Psoas muscle (tissue), 7 donors: ENCODE measurements at regions not wholly inside any gene's neighbourhood (a gene's known extent, or its start where the extent isn't known, plus 50 kb on each side); places are given as distances from the start of the nearest gene placed in this dataset.
"Not testable (repeated sequence)": the region's sequence is repeated elsewhere in the genome, so short reads cannot be mapped to it uniquely, and the experiment has no call there.

Experiments
- ATAC-seq, 4 donors: fragments of 200-7000 bp; cut with Tn5 transposase; one replicate each; pipeline ENCODE4 v1.9.1; 2020; ENCODE audit warnings: moderate library complexity in 3 of 4, mild to moderate bottlenecking in 2 of 4
- DNase-seq, 2 donors: peaks; one replicate each; pipeline ENCODE4 v3.0.0-alpha.2; 2020
- H3K27ac ChIP-seq: fragments of 200-600 bp; one replicate; pipeline ENCODE4 v1.8.0; 2022
- H3K27me3 ChIP-seq, 3 donors: fragments of 200-600 bp in 1 of 3; one replicate each; pipeline versions ENCODE4 v1.6.1 to v1.8.0; 2013 to 2022; ENCODE audit warnings: low read length in 2 of 3, mild to moderate bottlenecking in 2 of 3, moderate library complexity in 1 of 3; ENCODE audit not compliant: insufficient read depth in 3 of 3
- H3K36me3 ChIP-seq, 2 donors: fragments of 200-600 bp in 1 of 2; one replicate each; pipeline versions ENCODE4 v1.6.1 to v1.8.0; 2013 to 2022; ENCODE audit warnings: low read depth in 1 of 2, mild to moderate bottlenecking in 1 of 2, moderate library complexity in 1 of 2; ENCODE audit not compliant: insufficient read depth in 1 of 2
- H3K4me1 ChIP-seq: fragments of 200-600 bp; one replicate; pipeline ENCODE4 v1.8.0; 2022
- H3K4me3 ChIP-seq: fragments of 200-600 bp; one replicate; pipeline ENCODE4 v1.8.0; 2022; ENCODE audit warnings: mild to moderate bottlenecking
- H3K9me3 ChIP-seq: fragments of 200-600 bp; one replicate; pipeline ENCODE4 v1.8.0; 2022
- WGBS, 3 donors: extraction: QIAGEN DNeasy Blood & Tissue Kit; methylation state at CpG; one replicate each; pipeline versions ENCODE4 v1.1.6 to v1.1.7; 2013; 5-methylcytosine and 5-hydroxymethylcytosine counted together
- intact Hi-C, 2 donors: fragments of 100-400 bp; cut with DNase I; formaldehyde crosslinking; loops; one replicate each; pipeline versions ENCODE4 v1.11.0 to v1.14.2; 2022
- donor health status: healthy with polysubstance abuse.
- donor health status: DM: no; HTN: no; CAD: no; lungs with moderate emphysema.
- donor health status: Bipolar disorder and iron deficiency.
- donor health status: healthy.
- donor health status: DM: yes; HTN: yes; CAD: no.
- donor health status: DM: no; HTN: no; CAD: no.
- donor health status: DM: yes; HTN: yes; CAD: no.

DNA sequence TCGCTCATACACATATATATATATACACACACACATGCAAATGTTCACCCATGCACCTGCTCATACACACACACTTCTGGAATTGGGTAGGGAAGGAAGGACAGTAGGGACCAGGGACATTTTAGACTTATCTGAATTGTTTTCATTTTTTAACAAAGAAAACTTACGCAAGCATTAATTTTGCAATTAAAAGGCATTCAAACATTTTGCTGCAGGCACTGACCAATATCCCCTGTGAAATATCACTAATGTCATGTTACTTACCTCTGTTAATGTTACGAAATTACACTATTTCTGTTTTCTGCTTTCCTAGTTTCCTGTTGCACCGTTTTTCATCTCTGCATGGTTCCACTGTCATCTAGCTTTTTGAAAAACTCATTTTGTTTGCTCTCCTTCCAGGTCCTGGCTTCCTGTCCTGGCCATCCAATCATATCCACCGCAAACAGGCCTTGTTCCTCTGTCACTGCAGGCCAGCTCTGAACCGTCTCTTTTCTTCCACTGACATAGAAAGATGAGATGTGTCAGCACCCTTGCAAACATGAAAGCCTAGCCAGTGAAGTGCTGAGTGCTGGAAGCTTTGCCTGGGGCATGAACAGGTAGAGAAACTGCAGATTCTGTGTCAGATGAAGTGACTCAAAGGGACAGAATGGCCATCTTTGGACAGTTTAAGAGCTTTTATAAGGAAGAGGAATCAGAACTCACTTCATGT is 114.5 kb downstream of the SEPTIN7 start:
- intact Hi-C loops, result loop anchor here in 1 of 2 donors (5.0 kb wide), 1 partner anchor 62 kb away; no protein-coding TSS in a partner anchor
- H3K9me3 ChIP-seq, result not testable (repeated sequence)

GRCh38 chr7:35918217-35918616 is 117.4 kb downstream of the SEPTIN7 start:
- H3K36me3 ChIP-seq, H3K4me3 ChIP-seq, H3K9me3 ChIP-seq, H3K4me1 ChIP-seq, ATAC-seq, H3K27ac ChIP-seq, DNase-seq, H3K27me3 ChIP-seq: not testable (repeated sequence)
- WGBS, 3 donors, result 72 to 76% (median 72%) methylated on average over 7 to 10 of the region's 10 CpGs
- intact Hi-C loops, result loop anchor here in 1 of 2 donors (5.0 kb wide), 1 partner anchor 59 kb away; no protein-coding TSS in a partner anchor

More for the DNA sequence above, 114.5 kb downstream of the SEPTIN7 start:
- not testable (repeated sequence) for DNase-seq, H3K27me3 ChIP-seq, H3K4me1 ChIP-seq, H3K36me3 ChIP-seq, H3K27ac ChIP-seq, ATAC-seq, H3K4me3 ChIP-seq
- WGBS, 3 donors, result 81 to 85% (median 82%) methylated on average over 6 of the region's 6 CpGs

DNA sequence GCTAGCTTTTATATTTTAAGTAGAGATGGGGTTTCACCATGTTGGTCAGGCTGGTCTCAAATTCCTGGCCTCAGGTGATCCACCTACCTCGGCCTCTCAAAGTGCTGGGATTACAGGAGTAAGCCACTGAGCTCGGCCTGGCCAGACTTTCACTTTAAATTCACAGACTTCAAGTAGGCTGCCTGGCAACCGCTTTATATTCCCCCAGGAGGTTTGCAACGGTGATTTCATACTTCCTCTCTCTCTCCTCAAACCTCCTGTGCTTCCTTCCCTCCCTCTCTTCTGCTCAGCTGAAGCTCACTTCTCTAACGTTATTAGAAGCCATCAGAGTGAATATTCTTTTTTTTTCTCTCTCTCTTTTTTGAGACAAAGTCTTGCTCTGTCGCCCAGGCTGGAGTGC is 118.8 kb downstream of the SEPTIN7 start:
- intact Hi-C loops, result loop anchor here in 1 of 2 donors (5.0 kb wide), 1 partner anchor 58 kb away; no protein-coding TSS in a partner anchor
- WGBS, 3 donors, result 49 to 58% (median 55%) methylated on average over 5 to 6 of the region's 6 CpGs

GRCh38 chr7:35921338-35921737 is 120.5 kb downstream of the SEPTIN7 start:
- H3K4me3 ChIP-seq, H3K27me3 ChIP-seq, intact Hi-C loops, H3K9me3 ChIP-seq, DNase-seq, H3K4me1 ChIP-seq, H3K36me3 ChIP-seq, ATAC-seq, H3K27ac ChIP-seq: not testable (repeated sequence)
- WGBS, 3 donors, result 82 to 83% (median 83%) methylated on average over 5 of the region's 5 CpGs

More for the DNA sequence above, 118.8 kb downstream of the SEPTIN7 start:
- not testable (repeated sequence) for H3K27ac ChIP-seq, DNase-seq, H3K27me3 ChIP-seq, H3K36me3 ChIP-seq, H3K4me3 ChIP-seq, ATAC-seq, H3K9me3 ChIP-seq, H3K4me1 ChIP-seq

- intact Hi-C loops, H3K36me3 ChIP-seq, H3K27ac ChIP-seq, DNase-seq, H3K4me3 ChIP-seq, H3K9me3 ChIP-seq, ATAC-seq, H3K4me1 ChIP-seq, H3K27me3 ChIP-seq: not testable (repeated sequence)
- WGBS, 3 donors, result 65 to 75% (median 71%) methylated on average over 6 to 7 of the region's 7 CpGs
These were observed 123.8 kb downstream of the SEPTIN7 start for GRCh38 chr7:35924668-35925067.

GRCh38 chr7:35926966-35927365 is 126.1 kb downstream of the SEPTIN7 start:
- H3K36me3 ChIP-seq, intact Hi-C loops, DNase-seq, H3K27me3 ChIP-seq, H3K4me3 ChIP-seq, H3K9me3 ChIP-seq, H3K4me1 ChIP-seq, H3K27ac ChIP-seq, ATAC-seq: not testable (repeated sequence)
- 77 to 79% (median 79%) methylated on average over 8 of the region's 9 CpGs for WGBS, 3 donors

DNA sequence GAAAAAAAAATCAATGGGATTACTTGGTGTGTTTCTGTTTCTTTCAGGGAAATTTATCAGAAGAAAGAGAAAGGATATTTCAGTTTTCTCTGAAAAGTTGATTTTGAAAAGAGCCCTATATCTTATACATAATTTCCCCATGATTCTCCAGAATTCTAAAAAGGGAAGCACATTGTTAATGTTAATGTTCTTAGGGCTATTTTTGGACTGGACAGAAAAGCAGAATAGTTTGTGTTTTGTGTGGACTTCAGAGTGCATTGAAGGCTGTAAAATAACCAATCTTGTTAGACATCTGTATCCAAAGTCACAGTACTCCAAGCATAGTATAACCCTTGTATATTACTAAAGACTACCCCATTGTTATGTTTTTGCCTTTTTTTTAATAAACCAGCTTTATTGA is 130.3 kb downstream of the SEPTIN7 start:
- ATAC-seq, DNase-seq, H3K36me3 ChIP-seq: not testable (repeated sequence)

DNA sequence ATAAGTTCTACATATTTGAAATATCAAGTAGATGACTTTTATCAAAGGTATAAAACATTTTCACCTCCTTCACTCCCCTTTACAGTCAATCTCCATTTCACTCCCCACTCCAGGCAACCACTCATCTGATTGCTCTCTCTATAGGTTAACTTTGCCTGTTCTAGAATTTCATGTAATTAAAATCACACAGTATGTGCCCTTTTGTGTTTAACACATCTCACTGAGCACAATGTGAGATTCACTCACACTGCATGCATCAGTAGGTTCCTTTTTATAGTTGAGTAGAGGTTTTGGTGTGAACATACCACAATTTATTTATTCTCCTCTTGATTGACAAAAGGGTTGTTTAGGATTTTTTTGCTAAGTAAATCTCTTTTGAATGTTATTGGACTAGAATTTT is 130.7 kb downstream of the SEPTIN7 start:
- H3K36me3 ChIP-seq, H3K9me3 ChIP-seq, DNase-seq, H3K27ac ChIP-seq, ATAC-seq, intact Hi-C loops, H3K4me1 ChIP-seq, H3K4me3 ChIP-seq, H3K27me3 ChIP-seq: not testable (repeated sequence)

More for the DNA sequence above, 130.3 kb downstream of the SEPTIN7 start:
- H3K27me3 ChIP-seq, H3K4me3 ChIP-seq, H3K4me1 ChIP-seq, intact Hi-C loops, H3K27ac ChIP-seq, H3K9me3 ChIP-seq: not testable (repeated sequence)

DNA sequence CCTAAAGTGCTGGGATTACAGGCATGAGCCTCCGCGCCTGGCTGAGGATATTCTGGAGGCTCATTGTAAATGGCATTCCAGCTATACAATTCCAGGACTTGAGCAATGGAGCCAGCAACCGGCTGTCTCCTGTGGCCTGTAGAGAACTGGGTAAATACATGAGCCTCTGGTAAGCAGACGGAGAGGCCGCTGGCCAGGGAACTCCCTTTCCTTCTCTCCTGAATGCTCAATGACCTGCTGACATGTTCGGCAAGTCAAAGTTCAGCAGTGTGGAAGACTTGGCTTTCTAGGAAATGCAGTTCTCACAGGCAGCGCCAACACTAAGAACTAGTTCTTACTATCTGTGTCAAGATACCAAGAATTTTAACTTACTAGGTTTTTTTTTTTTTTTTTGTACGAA is 139.8 kb downstream of the SEPTIN7 start:
- 90 to 97% (median 91%) methylated on average over 8 of the region's 8 CpGs for WGBS, 3 donors
- DNase-seq, intact Hi-C loops, H3K9me3 ChIP-seq, H3K4me3 ChIP-seq, H3K36me3 ChIP-seq, H3K27me3 ChIP-seq, H3K4me1 ChIP-seq, ATAC-seq, H3K27ac ChIP-seq: not testable (repeated sequence)

DNA sequence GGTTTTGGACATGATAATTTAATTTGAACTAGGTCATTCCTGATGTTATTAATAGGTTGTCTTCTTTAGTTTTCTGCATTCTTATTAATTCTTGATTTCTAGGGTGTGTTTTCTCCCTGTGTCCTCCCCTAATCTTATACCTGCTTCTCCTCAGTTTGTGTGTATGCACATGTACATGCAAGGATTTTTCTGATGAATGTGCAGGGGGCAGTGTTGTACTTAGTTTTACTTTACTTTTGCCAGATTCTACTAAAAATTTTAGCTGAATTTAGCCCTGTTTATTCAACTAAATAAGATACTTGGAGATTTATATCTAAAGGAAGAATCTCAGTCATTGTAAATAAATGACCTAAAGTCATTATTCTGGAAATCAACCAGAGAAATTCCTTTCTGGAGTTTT is 144.8 kb downstream of the SEPTIN7 start:
- H3K9me3 ChIP-seq, H3K4me1 ChIP-seq, H3K4me3 ChIP-seq, DNase-seq, H3K27me3 ChIP-seq, ATAC-seq, H3K36me3 ChIP-seq, H3K27ac ChIP-seq, intact Hi-C loops: not testable (repeated sequence)

- H3K9me3 ChIP-seq, H3K27ac ChIP-seq, DNase-seq, H3K4me1 ChIP-seq, H3K27me3 ChIP-seq, ATAC-seq, H3K36me3 ChIP-seq, intact Hi-C loops, H3K4me3 ChIP-seq: not testable (repeated sequence)
- 19 to 30% (median 30%) methylated on average over 13 of the region's 13 CpGs for WGBS, 3 donors
These were observed 154.9 kb downstream of the SEPTIN7 start for GRCh38 chr7:35955735-35956134.

DNA sequence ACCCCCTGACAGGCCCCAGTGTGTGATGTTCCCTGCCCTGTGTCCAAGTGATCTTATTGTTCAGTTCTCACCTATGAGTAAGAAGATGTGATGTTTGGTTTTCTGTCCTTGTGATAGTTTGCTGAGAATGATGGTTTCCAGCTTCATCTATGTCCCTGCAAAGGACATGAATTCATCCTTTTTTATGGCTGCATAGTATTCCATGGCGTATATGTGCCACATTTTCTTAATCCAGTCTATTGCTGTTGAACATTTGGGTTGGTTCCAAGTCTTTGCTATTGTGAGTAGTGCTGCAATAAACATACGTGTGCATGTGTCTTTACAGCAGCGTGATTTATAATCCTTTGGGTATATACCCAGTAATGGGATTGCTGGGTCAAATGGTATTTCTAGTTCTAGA is 156.1 kb downstream of the SEPTIN7 start:
- 94 to 100% (median 96%) methylated on average over 3 of the region's 3 CpGs for WGBS, 3 donors
- H3K4me3 ChIP-seq, DNase-seq, ATAC-seq, H3K27ac ChIP-seq, H3K27me3 ChIP-seq, H3K9me3 ChIP-seq, H3K4me1 ChIP-seq, H3K36me3 ChIP-seq, intact Hi-C loops: not testable (repeated sequence)
